H1 (cell line): ENCODE measurements at regions not wholly inside any gene's neighbourhood (a gene's known extent, or its start where the extent isn't known, plus 50 kb on each side); places are given as distances from the start of the nearest gene placed in this dataset.

ENCODE experiments used
- CTCF ChIA-PET: fragments of 300-600 bp; sonication (Branson Sonifier 250); formaldehyde crosslinking; loops from one replicate; lab custom pipeline; 2021; ENCODE audit not compliant: partially characterized antibody; lab: Charles Lee
- POLR2A ChIA-PET: fragments of 300-600 bp; sonication (Branson Sonifier 250); formaldehyde crosslinking; loops from one replicate; lab custom pipeline; 2021; ENCODE audit warnings: inconsistent platforms; ENCODE audit not compliant: partially characterized antibody; lab: Charles Lee
- DNase-seq, 2 experiments: peaks; one replicate each; pipeline versions ENCODE4 v3.0.0 to v3.0.0-alpha.2; 2010 to 2022; ENCODE audit warnings: low spot score in 2 of 2, low read depth in 1 of 2, mixed read lengths in 1 of 2
- FAIRE-seq: peaks from 2 replicates; lab custom pipeline; 2011; peaks lifted over from hg19 to GRCh38; lab: Jason Lieb, UNC
- H2AFZ ChIP-seq: 2 replicates; pipeline ENCODE4 v1.8.1; 2012; ENCODE audit warnings: low read length, inconsistent platforms
- H2AK5ac ChIP-seq: 2 replicates; pipeline ENCODE4 v1.6.1; 2013; ENCODE audit warnings: low read depth, low read length
- H2BK120ac ChIP-seq: replicated peaks from 2 replicates; pipeline ENCODE3; 2013; ENCODE audit warnings: low read depth, low read length, inconsistent platforms
- H2BK12ac ChIP-seq: 2 replicates; pipeline ENCODE4 v1.6.1; 2013; ENCODE audit warnings: low read depth, low read length
- H2BK15ac ChIP-seq: 2 replicates; pipeline ENCODE4 v1.6.1; 2013; ENCODE audit warnings: low read length
- H2BK20ac ChIP-seq: 2 replicates; pipeline ENCODE4 v1.6.1; 2013; ENCODE audit warnings: low read length
- H2BK5ac ChIP-seq: 2 replicates; pipeline ENCODE4 v1.6.1; 2013; ENCODE audit warnings: low read depth, low read length
- H3K14ac ChIP-seq: 2 replicates; pipeline ENCODE4 v1.6.1; 2013; ENCODE audit warnings: inconsistent platforms; ENCODE audit not compliant: insufficient read length
- H3K18ac ChIP-seq: 2 replicates; pipeline ENCODE4 v1.6.1; 2013; ENCODE audit warnings: low read length; ENCODE audit errors: extremely low read depth
- H3K23ac ChIP-seq: 2 replicates; pipeline ENCODE4 v1.6.1; 2013; ENCODE audit warnings: inconsistent platforms; ENCODE audit not compliant: insufficient read length
- H3K23me2 ChIP-seq: 2 replicates; pipeline ENCODE4 v1.6.1; 2013; ENCODE audit warnings: low read depth, low read length
- H3K27ac ChIP-seq: 2 replicates; pipeline ENCODE4 v1.6.1; 2011; ENCODE audit warnings: low read depth, low read length, inconsistent platforms
- H3K27me3 ChIP-seq, 4 experiments: replicated peaks in 1 of 4; 1 replicate in 1 of 4; 2 replicates in 3 of 4; pipeline versions ENCODE4 v1.6.1 to v1.8.1; 2011 to 2013; ENCODE audit warnings: low read length in 3 of 4, mild to moderate bottlenecking in 3 of 4, inconsistent platforms in 2 of 4, mixed read lengths in 2 of 4, moderate library complexity in 1 of 4; ENCODE audit not compliant: control insufficient read depth in 3 of 4, insufficient read depth in 3 of 4; ENCODE audit errors: extremely low read depth in 1 of 4
- H3K36me3 ChIP-seq, 4 experiments: 2 replicates each; pipeline versions ENCODE4 v1.6.1 to v1.8.1; 2011 to 2013; ENCODE audit warnings: mild to moderate bottlenecking in 4 of 4, low read length in 3 of 4, moderate library complexity in 2 of 4, control low read depth in 1 of 4, inconsistent platforms in 1 of 4; ENCODE audit not compliant: insufficient read depth in 4 of 4, control insufficient read depth in 2 of 4
- H3K4ac ChIP-seq: replicated peaks from 2 replicates; pipeline ENCODE3; 2013; ENCODE audit warnings: low read length, low read depth, mixed read lengths, inconsistent platforms; ENCODE audit not compliant: insufficient read length
- H3K4me1 ChIP-seq, 4 experiments: replicated peaks in 1 of 4; 1 replicate in 1 of 4; 2 replicates in 3 of 4; pipeline versions ENCODE4 v1.6.1 to v1.8.1; 2011 to 2013; ENCODE audit warnings: low read length in 3 of 4, inconsistent platforms in 2 of 4, mixed read lengths in 1 of 4; ENCODE audit not compliant: insufficient read depth in 4 of 4, control insufficient read depth in 3 of 4
- H3K4me2 ChIP-seq, 2 experiments: 2 replicates each; pipeline versions ENCODE4 v1.6.1 to v1.8.1; 2011 to 2013; ENCODE audit warnings: low read depth in 2 of 2, low read length in 2 of 2, control low read depth in 1 of 2, inconsistent platforms in 1 of 2, mild to moderate bottlenecking in 1 of 2; ENCODE audit not compliant: insufficient read depth in 1 of 2
- H3K4me3 ChIP-seq, 4 experiments: fragments of 200-600, 300-600 bp in 1 of 4; sonication (generic), shearing (Covaris generic), sonication (Bioruptor Twin) in 1 of 4; 2 replicates each; pipeline versions ENCODE4 v1.5.1 to v1.8.1; 2011 to 2016; ENCODE audit warnings: low read length in 4 of 4, low read depth in 3 of 4, control low read depth in 2 of 4, inconsistent platforms in 2 of 4, mild to moderate bottlenecking in 2 of 4, mixed read lengths in 1 of 4, moderate library complexity in 1 of 4; ENCODE audit not compliant: insufficient read depth in 2 of 4; ENCODE audit errors: extremely low read depth in 1 of 4
- H3K56ac ChIP-seq: replicated peaks from 2 replicates; pipeline ENCODE3; 2013; ENCODE audit warnings: low read depth, mild to moderate bottlenecking, mixed read lengths, low read length, inconsistent platforms; ENCODE audit not compliant: insufficient read length
- H3K79me1 ChIP-seq: 2 replicates; pipeline ENCODE4 v1.6.1; 2013; ENCODE audit warnings: low read depth, low read length, control low read depth
- H3K79me2 ChIP-seq, 2 experiments: 2 replicates each; pipeline versions ENCODE4 v1.6.1 to v1.8.1; 2012 to 2013; ENCODE audit warnings: low read length in 2 of 2, mild to moderate bottlenecking in 2 of 2, inconsistent platforms in 1 of 2; ENCODE audit not compliant: insufficient read depth in 2 of 2, control insufficient read depth in 1 of 2
- H3K9ac ChIP-seq, 4 experiments: replicated peaks in 1 of 4; 1 replicate in 1 of 4; 2 replicates in 3 of 4; pipeline versions ENCODE4 v1.6.1 to v1.8.1; 2011 to 2013; ENCODE audit warnings: low read depth in 3 of 4, low read length in 3 of 4, control low read depth in 2 of 4, mild to moderate bottlenecking in 2 of 4, moderate library complexity in 2 of 4, inconsistent platforms in 1 of 4; ENCODE audit errors: extremely low read depth in 1 of 4
- H3K9me3 ChIP-seq, 2 experiments: 2 replicates each; pipeline versions ENCODE4 v1.6.1 to v1.8.1; 2012 to 2013; ENCODE audit warnings: mild to moderate bottlenecking in 2 of 2, moderate library complexity in 2 of 2, control low read depth in 1 of 2, inconsistent platforms in 1 of 2, low read depth in 1 of 2, low read length in 1 of 2, mixed read lengths in 1 of 2; ENCODE audit not compliant: insufficient read depth in 2 of 2
- H4K20me1 ChIP-seq, 2 experiments: replicated peaks in 1 of 2; 2 replicates each; pipeline versions ENCODE3 to v1.8.1; 2011 to 2013; ENCODE audit warnings: inconsistent platforms in 2 of 2, low read length in 2 of 2, mild to moderate bottlenecking in 1 of 2; ENCODE audit not compliant: insufficient read depth in 2 of 2, control insufficient read depth in 1 of 2
- H4K5ac ChIP-seq: 2 replicates; pipeline ENCODE4 v1.6.1; 2013; ENCODE audit warnings: low read length, low read depth, mixed read lengths, inconsistent platforms; ENCODE audit not compliant: insufficient read length
- H4K8ac ChIP-seq: 2 replicates; pipeline ENCODE4 v1.8.0; 2013; ENCODE audit warnings: mild to moderate bottlenecking, moderate library complexity, low read length, inconsistent platforms; ENCODE audit not compliant: insufficient read depth; ENCODE audit errors: extremely low read depth
- H4K91ac ChIP-seq: replicated peaks from 2 replicates; pipeline ENCODE3; 2013; ENCODE audit warnings: low read length, mixed read lengths, inconsistent platforms; ENCODE audit not compliant: insufficient read length
- ATF2 ChIP-seq: IDR thresholded peaks from 2 replicates; pipeline ENCODE4 v1.6.1; 2012; ENCODE audit warnings: low read length, inconsistent platforms
- CHD2 ChIP-seq: IDR thresholded peaks from 2 replicates; pipeline ENCODE4 v1.6.1; 2012; ENCODE audit warnings: low read length, improper control_type of control experiment
- SIRT6 ChIP-seq: IDR thresholded peaks from one replicate; pipeline ENCODE4 v1.7.1; 2012; ENCODE audit warnings: low read length, inconsistent platforms
- WGBS, 2 experiments: shearing (Covaris generic) in 1 of 2; methylation state at CpG; one replicate each; pipeline versions ENCODE4 v1.1.6 to v1.1.7; 2013 to 2015; ENCODE audit warnings: low lambda C conversion rate in 2 of 2, mixed read lengths in 2 of 2, inconsistent platforms in 1 of 2, low coverage in 1 of 2, missing lambda C conversion rate in 1 of 2; ENCODE audit not compliant: insufficient replicate concordance in 2 of 2, insufficient coverage in 1 of 2, insufficient read length in 1 of 2; ENCODE audit errors: extremely low coverage in 1 of 2, missing lambda C conversion rate in 1 of 2; 5-methylcytosine and 5-hydroxymethylcytosine counted together

DNA sequence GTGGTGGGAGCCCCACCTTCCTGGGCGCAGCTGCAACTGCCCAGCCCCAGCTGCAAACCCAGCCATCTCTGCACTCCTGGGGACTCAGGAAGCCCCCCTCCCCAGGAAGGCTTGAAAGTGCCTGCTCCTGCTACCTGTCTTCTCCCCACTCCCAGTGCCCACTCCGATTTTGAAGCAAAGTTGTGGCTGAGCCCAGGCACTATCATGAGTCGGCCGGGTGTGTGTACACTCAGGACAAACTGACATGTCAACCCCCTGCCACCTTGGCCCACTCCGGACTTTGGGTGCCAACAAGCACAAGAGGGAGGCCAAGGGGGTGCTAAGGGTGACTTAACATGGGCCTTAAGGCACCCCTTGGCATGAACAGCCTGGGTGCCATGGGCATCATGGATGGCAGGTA, 325.5 kb upstream of the PTGER4 start:
- H3K4me1 ChIP-seq = no peaks in the 10 kb centered on the region
- no peaks in the 10 kb centered on the region for H4K20me1 ChIP-seq
- no peaks in the 10 kb centered on the region for H3K27me3 ChIP-seq
- DNase-seq (no peak), FAIRE-seq (no peak)
- no peak overlapping the region for H2BK120ac ChIP-seq
- ChIA-PET POLR2A (no interaction called here), CTCF (interaction anchor here (1.4 to 1.6 kb wide), 2 partner anchors 13 to 23 kb away, joined by 4 to 7 read pairs; no protein-coding TSS in a partner anchor)
- no peaks in the 10 kb centered on the region for H3K79me1 ChIP-seq
- no peak overlapping the region for H3K4me3 ChIP-seq
- no peak overlapping the region for H4K5ac ChIP-seq
- no peak overlapping the region for H2BK20ac ChIP-seq
- H3K27ac ChIP-seq = no peak overlapping the region
- no peaks in the 10 kb centered on the region for H3K9me3 ChIP-seq
- no peak overlapping the region for H3K4ac ChIP-seq
- no peak overlapping the region for H3K23ac ChIP-seq
- H2BK15ac ChIP-seq = no peak overlapping the region
- no peak overlapping the region for H2AFZ ChIP-seq
- no peak overlapping the region for H3K56ac ChIP-seq
- TF ChIP-seq ATF2 = no peak
- no peak for TF ChIP-seq CHD2
- no peak for TF ChIP-seq SIRT6
- H3K79me2 ChIP-seq = no peaks in the 10 kb centered on the region; a peak in 1 of 4 replicates
- no peak overlapping the region for H2BK5ac ChIP-seq
- 95% methylated on average over 5 of the region's 5 CpGs; no CpG with 5 or more reads in 1 of the 2 experiments for WGBS, 2 experiments
- H2AK5ac ChIP-seq = no peak overlapping the region
- H4K8ac ChIP-seq = no peak overlapping the region
- no peaks in the 10 kb centered on the region for H3K36me3 ChIP-seq
- H3K9ac ChIP-seq = no peak overlapping the region
- H3K23me2 ChIP-seq = no peaks in the 10 kb centered on the region
- H3K18ac ChIP-seq = no peak overlapping the region
- no peak overlapping the region for H4K91ac ChIP-seq
- no peak overlapping the region for H3K4me2 ChIP-seq
- H2BK12ac ChIP-seq = no peak overlapping the region
- H3K14ac ChIP-seq = no peak overlapping the region
